Ovary (tissue), 7 donors: ENCODE measurements at regions not wholly inside any gene's neighbourhood (a gene's known extent, or its start where the extent isn't known, plus 50 kb on each side); places are given as distances from the start of the nearest gene placed in this dataset.

ENCODE experiments used
- DNase-seq, 5 donors: peaks; one replicate each; pipeline ENCODE4 v3.0.0-alpha.2; 2019 to 2020
- H3K27ac ChIP-seq, 2 donors: fragments of 200-600 bp; one replicate each; pipeline versions ENCODE4 v1.5.1 to v1.8.0; 2019 to 2022
- H3K27me3 ChIP-seq: fragments of 200-600 bp; one replicate; pipeline ENCODE4 v1.8.0; 2022
- H3K36me3 ChIP-seq: fragments of 200-600 bp; sonication (generic); one replicate; pipeline ENCODE4 v1.5.1; 2019
- H3K4me1 ChIP-seq: one replicate; pipeline ENCODE4 v1.8.1; 2013; ENCODE audit warnings: mild to moderate bottlenecking, moderate library complexity; ENCODE audit not compliant: insufficient read depth
- H3K4me3 ChIP-seq: fragments of 200-600 bp; sonication (generic); one replicate; pipeline ENCODE4 v1.5.1; 2017
- H3K9me3 ChIP-seq, 2 donors: fragments of 200-600 bp in 1 of 2; sonication (generic) in 1 of 2; one replicate each; pipeline versions ENCODE4 v1.5.1 to v1.8.1; 2013 to 2019; ENCODE audit warnings: mild to moderate bottlenecking in 1 of 2, moderate library complexity in 1 of 2
- CTCF ChIP-seq, 3 donors: fragments of 450-650 bp in 2 of 3; fragments of 200-600 bp in 1 of 3; IDR thresholded peaks; one replicate each; pipeline versions ENCODE4 v1.5.1 to v1.8.0; 2016 to 2022; ENCODE audit warnings: antibody characterized with exemption in 3 of 3, mild to moderate bottlenecking in 1 of 3
- EP300 ChIP-seq: sonication (generic); formaldehyde crosslinking; IDR thresholded peaks from one replicate; pipeline ENCODE4 v1.6.1; 2017; ENCODE audit warnings: antibody characterized with exemption
- POLR2A ChIP-seq: fragments of 450-650 bp; IDR thresholded peaks from one replicate; pipeline ENCODE4 v1.6.1; 2017; ENCODE audit warnings: antibody characterized with exemption, mild to moderate bottlenecking, moderate library complexity
- WGBS, 3 donors: extraction: QIAGEN DNeasy Blood & Tissue Kit in 1 of 3; methylation state at CpG; one replicate each; pipeline versions ENCODE4 v1.1.5 to v1.1.7; 2013 to 2017; 5-methylcytosine and 5-hydroxymethylcytosine counted together
- intact Hi-C, 4 donors: fragments of 100-400 bp; cut with DNase I; formaldehyde crosslinking; loops; one replicate each; pipeline versions ENCODE4 v1.11.0 to v1.15.1; 2022 to 2023
- donor health status: DM: no; HTN: no; CAD: no; lungs with moderate emphysema.
- donor health status: DM: no; HTN: no; CAD: no.
- donor health status: Bipolar disorder and iron deficiency.
- donor health status: DM: no; HTN: no; CAD: no.
- donor health status: DM: yes; HTN: yes; CAD: no.

DNA sequence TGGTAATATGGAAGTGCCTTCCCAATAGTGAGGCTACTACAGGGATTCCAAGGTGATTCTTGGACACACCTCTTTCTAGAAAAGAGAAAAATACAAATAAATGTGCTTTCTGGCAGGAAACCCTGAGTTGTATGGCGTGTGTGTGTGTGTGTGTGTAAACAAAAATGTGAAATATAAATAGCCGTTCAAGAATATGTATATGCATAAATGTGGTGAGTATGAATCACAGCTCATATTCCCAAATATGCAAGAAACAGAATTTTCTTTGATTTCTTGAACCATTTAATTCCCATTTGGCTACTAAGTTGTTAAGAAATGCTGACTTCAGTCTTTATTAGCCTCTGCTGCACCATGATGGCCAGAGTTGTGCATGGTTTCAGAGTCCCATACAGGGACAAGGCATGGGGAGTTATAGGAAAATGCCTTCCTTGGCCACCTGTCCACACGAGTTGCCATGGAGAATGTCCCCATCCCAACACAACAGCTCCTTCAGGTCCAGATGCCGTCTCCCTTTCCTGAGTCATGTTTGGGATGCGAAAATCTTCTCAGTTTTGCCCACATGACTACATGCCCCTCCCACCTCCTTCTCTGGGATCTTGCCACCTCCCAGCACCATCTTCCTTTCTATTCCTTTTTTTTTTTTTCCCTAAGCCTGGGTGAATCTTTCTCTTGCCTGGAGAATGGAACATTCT, 312.4 kb upstream of the ECI2 start:
- Histone ChIP-seq H3K4me3 (no peak overlapping the region), H3K27me3 (no peaks in the 10 kb centered on the region), H3K27ac (no peak overlapping the region), H3K9me3 (no peaks in the 10 kb centered on the region), H3K36me3 (no peaks in the 10 kb centered on the region), H3K4me1 (no peaks in the 10 kb centered on the region)
- TF ChIP-seq POLR2A, result no peak
- no peak for TF ChIP-seq CTCF (IDR thresholded peaks at IDR 0.05)
- no peak for TF ChIP-seq EP300
- intact Hi-C loops, result no loop called here
- 54 to 72% (median 61%) methylated on average over 5 of the region's 5 CpGs for WGBS, 3 donors
- no peak for DNase-seq

DNA sequence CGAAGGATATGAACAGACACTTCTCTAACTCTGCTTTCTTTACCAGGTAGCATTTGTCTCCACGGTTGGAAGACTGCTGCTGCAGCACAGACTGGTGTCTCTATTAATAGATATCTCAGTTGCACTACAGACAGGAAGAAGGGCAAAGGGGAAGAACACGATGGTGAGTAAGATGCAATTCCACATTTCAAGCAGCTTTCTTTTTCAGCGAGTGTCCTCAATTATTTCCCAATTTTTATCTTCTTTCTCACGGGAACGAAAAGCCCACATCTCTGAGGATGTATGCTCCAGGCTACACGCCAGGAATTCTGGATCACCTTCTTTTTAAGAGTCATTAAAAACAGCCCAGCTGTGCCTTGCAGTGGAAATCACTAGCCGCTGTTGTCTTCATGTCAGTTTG, 311.6 kb upstream of the ECI2 start:
- H3K27ac ChIP-seq, result no peak overlapping the region
- intact Hi-C loops, result no loop called here
- TF ChIP-seq POLR2A (no peak), CTCF (IDR thresholded peaks at IDR 0.05) (no peak), EP300 (no peak)
- no peak for DNase-seq
- H3K27me3 ChIP-seq, result no peaks in the 10 kb centered on the region
- no peaks in the 10 kb centered on the region for H3K9me3 ChIP-seq
- H3K4me1 ChIP-seq, result no peaks in the 10 kb centered on the region
- H3K4me3 ChIP-seq, result no peak overlapping the region
- WGBS, 3 donors, result 37 to 39% (median 37%) methylated on average over 8 of the region's 8 CpGs
- no peaks in the 10 kb centered on the region for H3K36me3 ChIP-seq

DNA sequence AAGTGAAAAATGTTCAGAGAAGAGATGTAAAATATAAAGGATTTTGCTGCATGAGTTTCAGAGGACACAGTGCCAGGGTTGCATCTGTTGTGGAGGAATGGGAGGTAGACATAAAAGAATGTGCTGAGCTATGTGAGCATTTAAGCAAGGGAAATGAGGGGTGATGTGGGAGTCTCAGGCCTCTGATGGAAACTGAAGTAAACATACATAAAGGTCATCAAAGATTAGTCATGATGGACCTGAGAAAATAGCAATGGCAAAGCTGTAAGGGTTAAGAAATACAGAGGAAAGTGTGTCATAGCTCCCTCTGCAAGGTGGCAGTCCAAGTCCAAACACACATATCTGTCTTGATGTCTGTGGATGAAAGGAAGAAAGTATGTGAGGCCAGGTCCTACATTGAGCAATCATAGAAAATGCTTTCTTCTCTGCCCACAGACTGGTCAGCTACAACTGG, 306.6 kb upstream of the ECI2 start:
- Histone ChIP-seq H3K9me3 (no peaks in the 10 kb centered on the region), H3K4me1 (no peaks in the 10 kb centered on the region), H3K27me3 (no peaks in the 10 kb centered on the region), H3K36me3 (no peaks in the 10 kb centered on the region), H3K27ac (no peak overlapping the region), H3K4me3 (no peak overlapping the region)
- DNase-seq, result no peak
- intact Hi-C loops, result no loop called here
- TF ChIP-seq EP300 (no peak), CTCF (IDR thresholded peaks at IDR 0.05) (no peak), POLR2A (no peak)

DNA sequence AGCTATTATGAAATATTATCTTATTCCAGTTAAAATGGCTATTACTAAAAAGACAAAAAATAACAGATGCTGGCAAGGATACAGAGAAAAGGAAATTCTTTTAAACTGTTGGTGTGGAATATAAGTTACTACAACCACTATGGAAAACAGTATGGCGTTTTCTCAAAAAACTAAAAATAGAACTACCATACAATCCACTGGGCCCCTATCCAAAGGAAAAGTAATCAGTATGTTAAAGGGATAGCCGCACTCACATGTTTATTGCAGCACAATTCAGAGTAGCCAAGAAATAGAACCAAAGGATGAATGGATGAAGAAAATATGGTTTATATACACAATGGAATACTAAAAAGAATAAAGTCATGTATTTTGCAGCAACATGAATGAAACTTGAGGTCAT, 303.8 kb upstream of the ECI2 start:
- Histone ChIP-seq H3K36me3 (no peaks in the 10 kb centered on the region), H3K4me1 (no peaks in the 10 kb centered on the region), H3K27ac (no peak overlapping the region), H3K27me3 (no peaks in the 10 kb centered on the region), H3K4me3 (no peak overlapping the region), H3K9me3 (no peaks in the 10 kb centered on the region)
- TF ChIP-seq EP300, result no peak
- TF ChIP-seq CTCF (IDR thresholded peaks at IDR 0.05), result no peak
- TF ChIP-seq POLR2A, result no peak
- no peak for DNase-seq
- 13 to 44% (median 17%) methylated on average over 2 of the region's 2 CpGs for WGBS, 3 donors
- intact Hi-C loops, result no loop called here
